ENCODE measurements at regions not wholly inside any gene's neighbourhood (a gene's known extent, or its start where the extent isn't known, plus 50 kb on each side); places are given as distances from the start of the nearest gene placed in this dataset.

DNA sequence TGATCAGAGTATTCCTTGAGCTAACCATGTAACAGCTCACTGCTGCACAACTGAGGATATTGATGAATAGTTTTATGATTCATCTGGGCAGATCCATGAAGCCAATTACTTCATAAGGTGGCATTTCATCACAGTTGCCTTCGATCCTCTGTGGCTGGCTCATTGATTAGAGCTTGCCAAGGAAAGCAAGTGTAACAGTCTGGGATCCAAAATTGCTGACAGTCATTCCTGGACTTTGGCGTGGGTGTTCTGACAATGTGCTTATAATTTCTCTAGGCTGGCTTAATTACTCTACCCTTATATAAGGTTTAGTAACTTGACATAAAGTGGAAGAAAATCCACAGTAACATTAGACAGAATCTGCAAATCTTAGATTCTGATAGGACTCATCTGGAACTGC, 551.3 kb upstream of the CDH4 start:
- TF ChIP-seq, protein P1, sequence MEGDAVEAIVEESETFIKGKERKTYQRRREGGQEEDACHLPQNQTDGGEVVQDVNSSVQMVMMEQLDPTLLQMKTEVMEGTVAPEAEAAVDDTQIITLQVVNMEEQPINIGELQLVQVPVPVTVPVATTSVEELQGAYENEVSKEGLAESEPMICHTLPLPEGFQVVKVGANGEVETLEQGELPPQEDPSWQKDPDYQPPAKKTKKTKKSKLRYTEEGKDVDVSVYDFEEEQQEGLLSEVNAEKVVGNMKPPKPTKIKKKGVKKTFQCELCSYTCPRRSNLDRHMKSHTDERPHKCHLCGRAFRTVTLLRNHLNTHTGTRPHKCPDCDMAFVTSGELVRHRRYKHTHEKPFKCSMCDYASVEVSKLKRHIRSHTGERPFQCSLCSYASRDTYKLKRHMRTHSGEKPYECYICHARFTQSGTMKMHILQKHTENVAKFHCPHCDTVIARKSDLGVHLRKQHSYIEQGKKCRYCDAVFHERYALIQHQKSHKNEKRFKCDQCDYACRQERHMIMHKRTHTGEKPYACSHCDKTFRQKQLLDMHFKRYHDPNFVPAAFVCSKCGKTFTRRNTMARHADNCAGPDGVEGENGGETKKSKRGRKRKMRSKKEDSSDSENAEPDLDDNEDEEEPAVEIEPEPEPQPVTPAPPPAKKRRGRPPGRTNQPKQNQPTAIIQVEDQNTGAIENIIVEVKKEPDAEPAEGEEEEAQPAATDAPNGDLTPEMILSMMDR (IDR thresholded peaks at IDR 0.05): no peak
- TF ChIP-seq POLR2A (IDR thresholded peaks at IDR 0.05) (no peak), EP300 (IDR thresholded peaks at IDR 0.05) (no peak)
